ENCODE measurements at regions not wholly inside any gene's neighbourhood (a gene's known extent, or its start where the extent isn't known, plus 50 kb on each side); places are given as distances from the start of the nearest gene placed in this dataset.

DNA sequence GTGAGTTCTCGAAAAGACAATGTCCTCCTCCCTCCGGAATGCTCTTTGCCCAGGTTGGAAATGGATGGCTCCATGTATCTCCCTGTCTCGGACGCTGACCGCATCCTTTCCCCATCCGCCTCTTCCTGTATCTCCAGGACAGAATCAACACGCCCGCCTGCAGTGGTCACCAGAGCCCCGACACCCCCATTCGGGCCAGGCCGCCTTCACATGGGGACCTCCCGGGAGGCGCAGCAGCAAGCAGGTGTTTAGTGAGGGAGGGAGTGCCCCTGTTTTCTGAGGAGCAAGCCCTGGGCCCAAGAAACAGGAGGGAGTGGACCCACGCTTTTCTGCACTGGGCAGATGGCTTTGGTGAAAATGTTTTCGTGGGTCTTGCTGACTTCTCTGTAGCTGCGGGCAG is 83.5 kb upstream of the TTC34 start:
- Mint-ChIP-seq H3K27me3 (peaks cover 6 to 29% (median 25%) of the 10 kb centered on the region in 3 donors), H3K4me1 (no peaks in the 10 kb centered on the region), H3K27ac (no peak overlapping the region), H3K36me3 (no peaks in the 10 kb centered on the region), H3K9me3 (peaks cover 0 to 2% (median 0%) of the 10 kb centered on the region in 7 donors), H3K4me3 (no peak overlapping the region)
- ATAC-seq (ENCODE audit: low read depth in 2 of 2) (no peak), DNase-seq (no peak)

GRCh38 chr1:2886631-2887030 is 85.1 kb upstream of the TTC34 start:
- no peaks in the 10 kb centered on the region for H3K4me1 Mint-ChIP-seq
- no peaks in the 10 kb centered on the region for H3K36me3 Mint-ChIP-seq
- DNase-seq (no peak), ATAC-seq (ENCODE audit: low read depth in 2 of 2) (no peak)
- H3K4me3 Mint-ChIP-seq, result no peak overlapping the region
- H3K27me3 Mint-ChIP-seq, result peaks cover 6 to 30% (median 29%) of the 10 kb centered on the region in 3 donors
- no peak overlapping the region for H3K27ac Mint-ChIP-seq
- H3K9me3 Mint-ChIP-seq, result peaks cover 0 to 2% (median 0%) of the 10 kb centered on the region in 7 donors

GRCh38 chr1:2887941-2888855 is 86.7 kb upstream of the TTC34 start:
- no peak overlapping the region for H3K27ac Mint-ChIP-seq
- H3K9me3 Mint-ChIP-seq, result peaks cover 0 to 2% (median 0%) of the 10 kb centered on the region in 7 donors
- H3K27me3 Mint-ChIP-seq, result peaks cover 6 to 30% (median 29%) of the 10 kb centered on the region in 3 donors
- H3K4me1 Mint-ChIP-seq, result no peaks in the 10 kb centered on the region
- DNase-seq (no peak), ATAC-seq (ENCODE audit: low read depth in 2 of 2) (no peak)
- no peak overlapping the region for H3K4me3 Mint-ChIP-seq
- H3K36me3 Mint-ChIP-seq, result no peaks in the 10 kb centered on the region

DNA sequence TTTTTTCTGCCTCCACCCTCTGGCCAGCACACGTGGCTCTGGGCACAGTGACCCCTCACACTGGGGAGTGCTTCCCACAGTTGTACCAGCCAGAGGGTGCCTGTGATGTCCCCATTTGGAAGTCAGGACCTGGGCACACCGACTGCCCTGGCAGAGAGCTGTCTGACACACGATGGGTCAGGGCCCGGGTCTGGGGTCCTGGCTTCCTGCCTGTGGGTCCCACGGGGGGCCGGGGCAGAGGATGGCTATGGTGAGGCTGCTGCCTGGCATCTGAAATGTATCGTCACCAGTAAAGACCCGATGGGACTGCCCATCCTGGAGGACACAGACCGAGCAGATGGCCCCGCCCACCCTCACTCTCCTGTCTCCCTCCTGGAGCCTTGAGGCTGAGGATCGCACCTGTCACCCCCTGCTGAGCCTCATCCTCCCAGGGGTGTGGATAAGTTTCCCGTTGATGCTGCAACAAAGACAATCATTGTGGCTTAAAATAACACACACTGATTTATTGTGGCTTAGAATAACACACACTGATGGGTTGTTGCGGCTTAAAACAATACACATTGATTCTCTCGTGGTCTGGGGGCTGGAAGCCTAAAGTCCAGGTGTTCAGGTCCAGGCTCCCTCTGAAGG is 88.8 kb upstream of the TTC34 start:
- no peak for DNase-seq
- Mint-ChIP-seq H3K27me3 (peaks cover 6 to 30% (median 29%) of the 10 kb centered on the region in 3 donors), H3K4me1 (no peaks in the 10 kb centered on the region), H3K36me3 (no peaks in the 10 kb centered on the region), H3K4me3 (no peak overlapping the region), H3K9me3 (peaks cover 0 to 2% (median 0%) of the 10 kb centered on the region in 7 donors), H3K27ac (no peak overlapping the region)
- ATAC-seq (ENCODE audit: low read depth in 2 of 2), result no peak

- no peak for ATAC-seq (ENCODE audit: low read depth in 2 of 2)
- Mint-ChIP-seq H3K36me3 (no peaks in the 10 kb centered on the region), H3K9me3 (peaks cover 0 to 2% (median 0%) of the 10 kb centered on the region in 7 donors), H3K27me3 (peaks cover 6 to 28% (median 23%) of the 10 kb centered on the region in 3 donors), H3K4me3 (no peak overlapping the region), H3K27ac (no peak overlapping the region), H3K4me1 (no peaks in the 10 kb centered on the region)
- no peak for DNase-seq
Measured at GRCh38 chr1:2891923-2892448, 90.5 kb upstream of the TTC34 start.

- H3K36me3 Mint-ChIP-seq, result no peaks in the 10 kb centered on the region
Measured at GRCh38 chr1:2893473-2894120, 92.1 kb upstream of the TTC34 start.

DNA sequence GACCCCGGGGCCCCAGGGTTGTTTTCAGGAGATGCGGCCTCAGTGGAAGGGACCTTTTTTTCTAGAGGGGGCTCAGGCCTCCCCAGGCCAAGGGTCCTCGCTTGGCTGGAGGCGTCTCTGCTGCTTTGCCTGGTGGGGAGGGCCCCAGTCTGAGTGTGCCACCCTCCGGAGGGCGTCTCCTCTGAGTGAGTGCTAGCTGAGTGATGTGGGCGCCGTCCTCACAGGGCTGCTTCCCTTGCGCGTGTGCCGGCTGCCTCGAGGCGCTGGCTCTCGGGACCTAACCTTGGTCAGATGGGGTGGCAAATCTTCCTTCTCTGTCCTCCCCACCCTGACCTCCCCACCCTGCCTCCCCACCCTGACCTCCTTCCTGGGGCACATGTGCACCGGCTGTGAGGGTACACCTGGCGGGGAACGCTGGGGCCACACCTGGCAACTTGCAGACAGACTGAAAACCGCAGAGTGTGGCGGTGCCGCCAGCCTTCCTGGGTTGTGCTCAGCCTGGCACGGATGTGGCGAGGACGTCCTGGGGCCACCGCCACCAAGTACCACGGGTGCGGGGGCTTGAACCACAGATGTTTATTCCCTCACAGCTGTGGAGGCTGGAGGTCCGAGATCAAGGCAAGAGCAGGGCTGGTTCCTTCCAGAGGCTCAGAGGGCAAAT is 93.0 kb upstream of the TTC34 start:
- H3K4me1 Mint-ChIP-seq, result no peaks in the 10 kb centered on the region
- H3K36me3 Mint-ChIP-seq, result no peaks in the 10 kb centered on the region
- H3K4me3 Mint-ChIP-seq, result no peak overlapping the region
- no peak overlapping the region for H3K27ac Mint-ChIP-seq
- no peak for DNase-seq
- peaks cover 0 to 5% (median 0%) of the 10 kb centered on the region in 3 donors for H3K27me3 Mint-ChIP-seq
- H3K9me3 Mint-ChIP-seq, result peaks cover 0 to 2% (median 0%) of the 10 kb centered on the region in 7 donors
- no peak for ATAC-seq (ENCODE audit: low read depth in 2 of 2)

More at GRCh38 chr1:2893473-2894120, 92.1 kb upstream of the TTC34 start:
- Mint-ChIP-seq H3K9me3 (peaks cover 0 to 2% (median 0%) of the 10 kb centered on the region in 7 donors), H3K27ac (no peak overlapping the region), H3K4me1 (no peaks in the 10 kb centered on the region), H3K4me3 (no peak overlapping the region), H3K27me3 (peaks cover 4 to 13% (median 7%) of the 10 kb centered on the region in 3 donors)
- no peak for ATAC-seq (ENCODE audit: low read depth in 2 of 2)
- DNase-seq, result no peak

- no peak overlapping the region for H3K27ac Mint-ChIP-seq
- no peaks in the 10 kb centered on the region for H3K36me3 Mint-ChIP-seq
- DNase-seq (no peak), ATAC-seq (ENCODE audit: low read depth in 2 of 2) (no peak)
- no peak overlapping the region for H3K4me3 Mint-ChIP-seq
- peaks cover 0 to 3% (median 0%) of the 10 kb centered on the region in 3 donors for H3K4me1 Mint-ChIP-seq
- H3K27me3 Mint-ChIP-seq, result peaks cover 0 to 6% (median 0%) of the 10 kb centered on the region in 3 donors
- H3K9me3 Mint-ChIP-seq, result peaks cover 0 to 2% (median 0%) of the 10 kb centered on the region in 7 donors
Measured at GRCh38 chr1:2896824-2897223, 95.3 kb upstream of the TTC34 start.

DNA sequence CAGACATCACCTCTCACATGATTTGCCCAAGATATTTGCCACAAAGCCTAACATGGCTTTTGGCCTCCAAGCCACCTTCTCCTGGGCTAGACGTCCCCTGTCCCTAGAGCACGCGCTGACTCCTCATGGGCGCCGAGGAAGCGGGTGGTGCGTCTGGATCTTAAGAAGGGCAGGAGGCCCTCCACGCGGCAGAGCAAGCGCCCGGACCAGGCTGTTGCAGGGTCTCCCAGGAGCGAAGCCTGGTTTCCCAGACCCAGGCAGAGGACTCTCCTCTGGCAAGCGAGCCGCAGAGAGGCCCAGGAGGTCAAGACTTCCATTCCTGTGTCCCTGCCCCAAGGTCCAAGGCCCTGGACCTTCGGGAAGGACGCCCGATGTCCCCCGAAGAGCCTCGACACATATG is 101.7 kb upstream of the TTC34 start:
- Mint-ChIP-seq H3K4me3 (no peak overlapping the region), H3K27me3 (peaks cover 0 to 10% (median 5%) of the 10 kb centered on the region in 3 donors), H3K4me1 (peaks cover 0 to 3% (median 0%) of the 10 kb centered on the region in 3 donors), H3K36me3 (no peaks in the 10 kb centered on the region), H3K27ac (peak overlapping the region in 1 of 6 donors; percentile 21), H3K9me3 (no peaks in the 10 kb centered on the region)
- DNase-seq (no peak), ATAC-seq (ENCODE audit: low read depth in 2 of 2) (no peak)

GRCh38 chr1:2904191-2904590 is 102.7 kb upstream of the TTC34 start:
- ATAC-seq (ENCODE audit: low read depth in 2 of 2) (no peak), DNase-seq (no peak)
- Mint-ChIP-seq H3K4me1 (peaks cover 0 to 3% (median 0%) of the 10 kb centered on the region in 3 donors), H3K27ac (peak overlapping the region in 1 of 6 donors; percentile 94), H3K4me3 (no peak overlapping the region), H3K36me3 (no peaks in the 10 kb centered on the region), H3K27me3 (peaks cover 0 to 10% (median 5%) of the 10 kb centered on the region in 3 donors), H3K9me3 (no peaks in the 10 kb centered on the region)

DNA sequence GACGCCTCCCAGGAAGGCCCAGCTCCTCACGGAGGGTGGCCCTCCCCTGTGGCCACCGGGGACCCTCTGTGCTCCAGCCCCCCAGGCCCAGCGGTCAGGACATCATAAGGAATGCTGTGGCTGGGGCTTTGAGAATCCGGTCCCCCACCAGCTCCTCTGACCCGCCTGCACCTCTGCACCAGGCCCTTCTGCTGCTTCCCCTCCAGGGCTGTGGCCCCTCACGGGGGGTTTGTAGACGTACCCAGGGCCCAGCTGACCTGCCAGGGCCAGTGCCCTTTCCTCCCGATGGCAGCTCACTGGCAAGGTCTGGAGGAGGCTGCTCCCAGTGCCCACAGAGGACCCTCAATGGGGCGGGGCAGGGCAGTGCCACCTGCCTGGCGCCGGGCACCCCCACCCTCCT is 103.9 kb upstream of the TTC34 start:
- no peak overlapping the region for H3K4me3 Mint-ChIP-seq
- H3K4me1 Mint-ChIP-seq, result peaks cover 0 to under 1% (median 0%) of the 10 kb centered on the region in 3 donors

DNA sequence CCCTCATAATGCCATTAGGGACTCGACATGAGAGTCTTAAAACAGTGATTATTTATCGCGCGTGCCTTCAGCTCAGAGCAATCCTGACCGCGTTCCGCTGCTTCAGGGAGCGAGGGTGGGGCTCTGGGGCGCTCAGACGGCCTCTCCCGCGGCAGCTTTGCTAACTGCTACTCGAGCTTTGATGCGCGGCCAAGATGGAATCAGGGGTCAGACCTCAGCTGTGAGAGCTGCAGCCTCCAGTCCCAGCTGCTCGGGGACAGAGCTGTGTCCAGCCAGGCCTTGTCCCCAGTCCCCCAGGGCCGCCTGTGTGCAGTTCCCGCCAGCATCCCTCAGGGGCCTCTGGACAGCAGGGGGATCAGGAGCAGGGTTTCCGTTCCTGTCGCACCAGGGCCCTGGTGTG is 104.6 kb upstream of the TTC34 start:
- ATAC-seq (ENCODE audit: low read depth in 2 of 2), result no peak

More for the DNA sequence above, 103.9 kb upstream of the TTC34 start:
- H3K27ac Mint-ChIP-seq, result no peak overlapping the region
- ATAC-seq (ENCODE audit: low read depth in 2 of 2) (no peak), DNase-seq (no peak)
- H3K27me3 Mint-ChIP-seq, result peaks cover 0 to 10% (median 5%) of the 10 kb centered on the region in 3 donors
- no peaks in the 10 kb centered on the region for H3K9me3 Mint-ChIP-seq
- no peaks in the 10 kb centered on the region for H3K36me3 Mint-ChIP-seq

DNA sequence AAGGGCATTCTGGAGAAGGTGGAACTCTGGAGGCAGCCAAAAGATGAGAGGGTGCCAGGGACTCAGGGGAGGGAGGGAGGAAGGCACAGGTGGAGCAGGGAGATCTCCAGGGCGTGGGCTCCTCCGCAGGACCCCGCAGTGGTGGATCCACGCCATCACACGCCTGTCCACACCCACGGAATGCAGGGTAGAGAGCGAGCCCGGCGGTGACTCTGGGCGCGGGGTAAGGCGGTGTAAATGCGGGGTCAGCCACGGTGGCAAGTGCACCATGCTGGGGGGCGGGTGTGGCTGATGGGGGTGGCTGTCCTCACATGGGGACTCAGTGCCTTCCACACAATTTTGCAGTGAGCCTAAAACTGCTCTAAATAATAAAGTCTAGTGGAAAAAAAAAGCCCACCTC is 105.1 kb upstream of the TTC34 start:
- DNase-seq (no peak), ATAC-seq (ENCODE audit: low read depth in 2 of 2) (no peak)
- H3K27me3 Mint-ChIP-seq, result peaks cover 0 to 6% (median 5%) of the 10 kb centered on the region in 3 donors
- no peak overlapping the region for H3K27ac Mint-ChIP-seq
- no peaks in the 10 kb centered on the region for H3K36me3 Mint-ChIP-seq
- H3K4me1 Mint-ChIP-seq, result no peaks in the 10 kb centered on the region
- no peak overlapping the region for H3K4me3 Mint-ChIP-seq
- no peaks in the 10 kb centered on the region for H3K9me3 Mint-ChIP-seq

More for the DNA sequence above, 104.6 kb upstream of the TTC34 start:
- Mint-ChIP-seq H3K27ac (no peak overlapping the region), H3K27me3 (peaks cover 0 to 10% (median 5%) of the 10 kb centered on the region in 3 donors), H3K4me1 (no peaks in the 10 kb centered on the region), H3K36me3 (no peaks in the 10 kb centered on the region), H3K4me3 (no peak overlapping the region), H3K9me3 (no peaks in the 10 kb centered on the region)
- DNase-seq, result no peak
